H9 (cell line): ENCODE measurements at regions not wholly inside any gene's neighbourhood (a gene's known extent, or its start where the extent isn't known, plus 50 kb on each side); places are given as distances from the start of the nearest gene placed in this dataset.

Source experiments
- DNase-seq: peaks from one replicate; pipeline ENCODE4 v3.0.0-alpha.2; 2017
- H2AFZ ChIP-seq: one replicate; pipeline ENCODE4 v1.6.1; 2013; ENCODE audit warnings: mild to moderate bottlenecking, low read length, control low read depth, moderate library complexity
- H2AK5ac ChIP-seq: 2 replicates; pipeline ENCODE4 v1.6.1; 2013; ENCODE audit warnings: low read length, control low read depth, mixed read lengths; ENCODE audit not compliant: insufficient read length
- H2BK120ac ChIP-seq: one replicate; pipeline ENCODE4 v1.6.1; 2013; ENCODE audit warnings: low read depth, mild to moderate bottlenecking, low read length, control low read depth, inconsistent platforms; ENCODE audit not compliant: poor library complexity, severe bottlenecking
- H2BK12ac ChIP-seq: 2 replicates; pipeline ENCODE4 v1.6.1; 2013; ENCODE audit warnings: low read length, control low read depth, mixed read lengths, low read depth; ENCODE audit not compliant: insufficient read length
- H2BK15ac ChIP-seq: 2 replicates; pipeline ENCODE4 v1.6.1; 2013; ENCODE audit warnings: low read depth, low read length, control low read depth
- H2BK20ac ChIP-seq: one replicate; pipeline ENCODE4 v1.6.1; 2013; ENCODE audit warnings: low read depth, mild to moderate bottlenecking, low read length, control low read depth, inconsistent platforms; ENCODE audit not compliant: poor library complexity, severe bottlenecking
- H2BK5ac ChIP-seq: 2 replicates; pipeline ENCODE4 v1.6.1; 2013; ENCODE audit warnings: low read length, control low read depth, mixed read lengths; ENCODE audit not compliant: insufficient read length
- H3K14ac ChIP-seq: 2 replicates; pipeline ENCODE4 v1.6.1; 2013; ENCODE audit warnings: low read length, control low read depth; ENCODE audit not compliant: insufficient read depth
- H3K18ac ChIP-seq: 2 replicates; pipeline ENCODE4 v1.6.1; 2013; ENCODE audit warnings: low read depth, mild to moderate bottlenecking, mixed read lengths, low read length, control low read depth; ENCODE audit not compliant: insufficient read length
- H3K23ac ChIP-seq: 2 replicates; pipeline ENCODE4 v1.6.1; 2013; ENCODE audit warnings: low read length, control low read depth, mixed read lengths, low read depth; ENCODE audit not compliant: insufficient read length
- H3K23me2 ChIP-seq: 2 replicates; pipeline ENCODE4 v1.6.1; 2013; ENCODE audit warnings: low read depth, mild to moderate bottlenecking, mixed read lengths, low read length, control low read depth; ENCODE audit not compliant: insufficient read length, poor library complexity, severe bottlenecking
- H3K27ac ChIP-seq: 2 replicates; pipeline ENCODE4 v1.5.1; 2013; ENCODE audit warnings: low read length, control low read depth, mixed read lengths, low read depth; ENCODE audit not compliant: insufficient read length
- H3K27me3 ChIP-seq: 2 replicates; pipeline ENCODE4 v1.6.1; 2013; ENCODE audit warnings: low read length, control low read depth, inconsistent platforms; ENCODE audit not compliant: insufficient read depth
- H3K4ac ChIP-seq: 2 replicates; pipeline ENCODE4 v1.6.1; 2013; ENCODE audit warnings: low read depth, mild to moderate bottlenecking, control low read depth, inconsistent platforms, low read length, moderate library complexity
- H3K4me1 ChIP-seq: 2 replicates; pipeline ENCODE4 v1.6.1; 2013; ENCODE audit warnings: low read length, control low read depth, inconsistent platforms; ENCODE audit not compliant: insufficient read depth
- H3K4me2 ChIP-seq: 2 replicates; pipeline ENCODE4 v1.6.1; 2013; ENCODE audit warnings: low read length, control low read depth, mixed read lengths; ENCODE audit not compliant: insufficient read length, insufficient read depth
- H3K56ac ChIP-seq: 2 replicates; pipeline ENCODE4 v1.6.1; 2013; ENCODE audit warnings: low read depth, mild to moderate bottlenecking, mixed read lengths, low read length, control low read depth; ENCODE audit not compliant: insufficient read length
- H3K79me1 ChIP-seq: 2 replicates; pipeline ENCODE4 v1.6.1; 2013; ENCODE audit warnings: low read depth, mild to moderate bottlenecking, moderate library complexity, low read length, control low read depth, inconsistent platforms; ENCODE audit not compliant: insufficient read depth, poor library complexity, severe bottlenecking
- H3K79me2 ChIP-seq: 2 replicates; pipeline ENCODE4 v1.6.1; 2013; ENCODE audit warnings: low read length, control low read depth, inconsistent platforms; ENCODE audit not compliant: insufficient read depth
- H3K9ac ChIP-seq: 2 replicates; pipeline ENCODE4 v1.6.1; 2013; ENCODE audit warnings: low read length, control low read depth, mixed read lengths; ENCODE audit not compliant: insufficient read length; ENCODE audit errors: extremely low read depth
- H3K9me3 ChIP-seq: one replicate; pipeline ENCODE4 v1.6.1; 2013; ENCODE audit warnings: low read depth, low read length, inconsistent platforms; ENCODE audit not compliant: control insufficient read depth
- H3T11ph ChIP-seq: one replicate; pipeline ENCODE4 v1.6.1; 2013; ENCODE audit warnings: mild to moderate bottlenecking, low read length, control low read depth, inconsistent platforms
- H4K20me1 ChIP-seq: one replicate; pipeline ENCODE4 v1.6.1; 2013; ENCODE audit not compliant: control insufficient read depth, insufficient read length, insufficient read depth
- H4K5ac ChIP-seq: 2 replicates; pipeline ENCODE4 v1.6.1; 2013; ENCODE audit warnings: low read depth, mild to moderate bottlenecking, mixed read lengths, low read length, control low read depth; ENCODE audit not compliant: insufficient read length
- H4K8ac ChIP-seq: replicated peaks from 2 replicates; pipeline ENCODE4 v1.6.1; 2013; ENCODE audit warnings: low read length, control low read depth, mixed read lengths, low read depth; ENCODE audit not compliant: insufficient read length
- H4K91ac ChIP-seq: 2 replicates; pipeline ENCODE4 v1.6.1; 2013; ENCODE audit warnings: low read depth, mild to moderate bottlenecking, moderate library complexity, mixed read lengths, low read length, control low read depth; ENCODE audit not compliant: insufficient read length
- H3K27ac Mint-ChIP-seq, 3 experiments: 2 replicates in 2 of 3; 3 replicates in 1 of 3; pipeline ENCODE4 v1.8.0; 2020 to 2021; ENCODE audit warnings: mixed read lengths in 3 of 3, mild to moderate bottlenecking in 1 of 3, moderate library complexity in 1 of 3
- H3K27me3 Mint-ChIP-seq: 2 replicates; pipeline ENCODE4 v1.8.0; 2021; ENCODE audit warnings: low read depth, mild to moderate bottlenecking, moderate library complexity, mixed read lengths
- H3K36me3 Mint-ChIP-seq, 3 experiments: 2 replicates in 2 of 3; 3 replicates in 1 of 3; pipeline ENCODE4 v1.8.0; 2020 to 2021; ENCODE audit warnings: low read depth in 3 of 3, mixed read lengths in 3 of 3; ENCODE audit not compliant: insufficient read depth in 1 of 3
- H3K4me1 Mint-ChIP-seq, 2 experiments: 2 replicates each; pipeline ENCODE4 v1.8.0; 2020; ENCODE audit warnings: mixed read lengths in 2 of 2
- H3K4me3 Mint-ChIP-seq, 2 experiments: 2 replicates in 1 of 2; 3 replicates in 1 of 2; pipeline ENCODE4 v1.8.0; 2020 to 2021; ENCODE audit warnings: mild to moderate bottlenecking in 2 of 2, mixed read lengths in 2 of 2, moderate library complexity in 1 of 2
- H3K9me3 Mint-ChIP-seq, 2 experiments: 2 replicates in 1 of 2; 3 replicates in 1 of 2; pipeline ENCODE4 v1.8.0; 2020; ENCODE audit warnings: mild to moderate bottlenecking in 2 of 2, mixed read lengths in 2 of 2, moderate library complexity in 1 of 2
- CTCF ChIP-seq: fragments of 200-600 bp; sonication (generic); conservative IDR thresholded peaks from 3 replicates; pipeline ENCODE4 v1.8.0; 2021; ENCODE audit warnings: antibody characterized with exemption, mild to moderate bottlenecking
- WGBS: extraction: QIAGEN DNeasy Blood & Tissue Kit; methylation state at CpG from one replicate; pipeline ENCODE4 v1.1.7; 2013; ENCODE audit warnings: missing lambda C conversion rate, low lambda C conversion rate, mixed read lengths; ENCODE audit not compliant: insufficient read length; ENCODE audit errors: extremely low coverage; 5-methylcytosine and 5-hydroxymethylcytosine counted together

- Mint-ChIP-seq H3K27ac (no peak overlapping the region; a peak in 1 of 7 replicates), H3K4me1 (peaks cover 11 to 15% of the 10 kb centered on the region in 2 experiments), H3K9me3 (peaks cover 4 to 8% of the 10 kb centered on the region in 2 experiments; a peak in 4 of 5 replicates), H3K4me3 (no peak overlapping the region), H3K27me3 (peaks cover 10% of the 10 kb centered on the region), H3K36me3 (peaks cover 3 to 7% (median 4%) of the 10 kb centered on the region in 3 experiments; a peak in 4 of 7 replicates)
- DNase-seq, result no peak
- Histone ChIP-seq H3K4me2 (no peak overlapping the region), H3K79me2 (no peaks in the 10 kb centered on the region), H3K56ac (no peak overlapping the region), H4K5ac (no peak overlapping the region), H3K18ac (no peak overlapping the region), H2BK15ac (no peak overlapping the region), H2BK120ac (no peak overlapping the region), H4K8ac (no peak overlapping the region), H2BK20ac (no peak overlapping the region), H2AFZ (no peak overlapping the region), H3K4me1 (0 out of 2 replicates have a peak, but pooled peaks cover 4% of the 10 kb centered on the region), H3K9ac (no peak overlapping the region), H3K79me1 (no peaks in the 10 kb centered on the region), H3K27ac (no peak overlapping the region), H4K91ac (no peak overlapping the region), H3K23me2 (no peaks in the 10 kb centered on the region), H2BK12ac (no peak overlapping the region), H2BK5ac (no peak overlapping the region), H2AK5ac (no peak overlapping the region), H3K9me3 (no peaks in the 10 kb centered on the region), H4K20me1 (no peaks in the 10 kb centered on the region), H3T11ph (no peak overlapping the region), H3K27me3 (no peaks in the 10 kb centered on the region), H3K14ac (no peak overlapping the region), H3K23ac (no peak overlapping the region), H3K4ac (no peak overlapping the region)
- no CpG with 5 or more reads among the region's 11 CpGs for WGBS
- TF ChIP-seq CTCF, result no peak
Measured at GRCh38 chr22:35476341-35476740, 64.3 kb upstream of the RASD2 start.
